Ureter (tissue), 1 donor: ENCODE measurements at regions not wholly inside any gene's neighbourhood (a gene's known extent, or its start where the extent isn't known, plus 50 kb on each side); places are given as distances from the start of the nearest gene placed in this dataset.

Experiments used
- DNase-seq: peaks from one replicate; pipeline ENCODE4 v3.0.0-alpha.2; 2020; ENCODE audit warnings: low spot score
- donor health status: DM: yes; HTN: yes; CAD: no.

- DNase-seq: no peak
Measured at GRCh38 chr7:16320099-16320660, 101.2 kb downstream of the CRPPA start.

GRCh38 chr7:16318989-16319915 is 102.1 kb downstream of the CRPPA start:
- DNase-seq: no peak

GRCh38 chr7:16318463-16318862 is 102.9 kb downstream of the CRPPA start:
- DNase-seq: no peak

DNA sequence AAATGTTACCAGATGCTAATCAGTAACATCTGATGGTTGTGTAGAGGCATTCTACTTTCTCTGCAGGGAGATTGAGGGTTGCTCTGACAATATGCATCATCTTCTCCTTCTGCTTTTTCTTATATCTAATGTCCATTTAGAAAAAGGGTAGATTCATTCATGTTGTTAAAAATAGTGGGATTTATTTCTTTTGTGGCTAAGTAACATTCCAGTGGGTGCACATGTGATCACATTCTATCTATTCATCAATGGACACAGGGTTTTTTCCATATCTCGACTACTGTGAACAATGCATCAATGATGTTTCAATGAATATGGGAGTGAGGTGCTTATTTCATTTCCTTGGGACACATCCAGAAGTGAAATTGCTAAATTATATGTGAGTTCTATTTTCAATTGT is 103.9 kb downstream of the CRPPA start:
- no peak for DNase-seq

DNA sequence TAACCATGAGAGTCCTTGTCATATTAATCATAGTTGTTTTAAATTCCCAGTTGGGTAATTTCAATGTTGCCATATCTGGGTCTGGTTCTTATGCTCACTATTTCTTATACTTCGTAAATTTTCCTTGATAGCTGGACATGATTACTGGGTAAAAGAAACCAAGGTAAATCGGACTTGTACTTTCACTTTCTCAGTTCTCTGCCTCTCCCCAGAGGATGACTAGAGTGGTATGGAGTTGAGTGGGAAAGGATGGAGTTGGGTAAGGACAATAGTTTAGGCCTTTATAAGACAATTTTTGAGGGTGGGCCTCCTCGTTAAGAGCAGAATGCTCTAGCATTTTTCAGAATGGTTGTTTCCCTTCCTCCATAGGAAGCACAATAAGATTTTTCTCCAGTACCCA is 106.1 kb downstream of the CRPPA start:
- no peak for DNase-seq

- DNase-seq: no peak
Measured at GRCh38 chr7:16309129-16309528, 112.2 kb downstream of the CRPPA start.

DNA sequence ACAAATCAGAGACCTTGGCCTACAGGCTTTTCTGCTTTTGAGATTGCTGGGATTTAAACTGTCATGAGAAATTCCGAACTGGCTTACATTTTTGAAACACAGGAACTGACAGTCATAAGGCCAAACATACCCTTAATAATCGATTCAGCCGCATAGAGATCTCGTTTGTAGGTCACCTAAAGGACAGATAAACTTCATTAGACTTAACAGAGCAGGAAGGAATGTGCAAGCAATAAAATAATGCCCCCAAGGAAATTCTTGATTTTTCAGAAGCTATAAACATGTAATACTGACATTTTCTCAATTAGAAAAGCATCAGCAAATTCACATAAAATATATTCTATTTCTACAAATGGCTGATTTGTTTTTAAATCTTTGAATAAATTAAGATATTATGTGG is 120.0 kb downstream of the CRPPA start:
- DNase-seq: no peak

- no peak for DNase-seq
Measured at GRCh38 chr7:16300361-16300895, 120.9 kb downstream of the CRPPA start.

GRCh38 chr7:16299853-16300252 is 121.5 kb downstream of the CRPPA start:
- DNase-seq: no peak

DNA sequence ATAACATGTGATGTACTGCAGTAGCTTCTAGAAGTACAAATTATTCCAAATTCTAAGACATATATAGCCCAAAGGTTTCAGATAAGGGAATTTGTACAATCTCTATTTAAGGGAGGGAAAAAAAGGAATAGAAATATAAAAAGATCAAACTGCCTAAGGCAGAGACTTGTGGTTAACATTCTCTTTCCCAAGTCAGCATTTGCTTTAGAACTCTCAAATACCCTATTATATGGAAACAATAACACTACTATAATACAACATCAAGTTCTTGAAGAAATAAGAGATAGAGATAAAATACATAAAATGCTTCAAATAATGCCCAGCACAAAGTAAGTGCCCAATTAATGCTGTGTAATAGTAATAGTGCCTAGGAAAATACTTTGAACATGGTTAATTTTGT is 123.1 kb downstream of the CRPPA start:
- DNase-seq: no peak

GRCh38 chr7:16295558-16295957 is 125.8 kb downstream of the CRPPA start:
- no peak for DNase-seq

GRCh38 chr7:16293669-16294425 is 127.5 kb downstream of the CRPPA start:
- DNase-seq: no peak

- no peak for DNase-seq
Measured at GRCh38 chr7:16284581-16284980, 136.8 kb downstream of the CRPPA start.

GRCh38 chr7:16278167-16278787 is 143.1 kb downstream of the CRPPA start:
- no peak for DNase-seq

DNA sequence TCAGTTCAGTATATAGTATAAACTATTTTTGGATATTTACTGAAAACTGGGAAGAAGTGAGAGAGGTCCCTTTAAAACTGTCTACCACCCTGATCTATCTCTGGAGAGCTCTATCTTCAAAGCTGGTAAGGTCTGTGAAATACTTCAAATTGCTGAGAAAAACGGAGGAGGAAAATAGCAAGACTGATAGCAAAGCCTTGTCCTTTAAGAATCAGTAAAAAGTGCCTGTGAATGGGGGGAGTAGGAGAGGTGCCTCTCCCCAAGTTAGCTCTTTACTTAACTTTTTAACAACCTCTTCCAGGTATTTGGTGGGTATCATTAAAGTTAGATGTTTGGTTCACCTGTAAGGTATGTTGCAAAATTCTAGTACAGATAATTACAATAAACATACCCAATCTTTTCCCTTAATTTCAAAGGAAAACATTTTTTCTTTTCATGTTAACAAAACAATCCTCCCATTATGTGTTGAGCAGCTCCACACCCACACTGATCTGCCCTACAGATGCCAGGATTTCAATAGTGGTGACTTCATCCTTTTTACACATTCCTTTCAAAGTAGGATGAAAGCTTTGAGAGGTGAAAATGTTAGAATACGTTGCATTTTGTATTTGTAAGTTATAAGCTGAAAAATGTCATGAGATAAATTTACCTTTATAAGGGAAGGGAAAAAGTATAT is 149.2 kb downstream of the CRPPA start:
- DNase-seq: no peak

- DNase-seq: no peak
Measured at GRCh38 chr7:16271355-16271915, 149.9 kb downstream of the CRPPA start.

- DNase-seq: no peak
Measured at GRCh38 chr7:16270844-16271243, 150.5 kb downstream of the CRPPA start.

DNA sequence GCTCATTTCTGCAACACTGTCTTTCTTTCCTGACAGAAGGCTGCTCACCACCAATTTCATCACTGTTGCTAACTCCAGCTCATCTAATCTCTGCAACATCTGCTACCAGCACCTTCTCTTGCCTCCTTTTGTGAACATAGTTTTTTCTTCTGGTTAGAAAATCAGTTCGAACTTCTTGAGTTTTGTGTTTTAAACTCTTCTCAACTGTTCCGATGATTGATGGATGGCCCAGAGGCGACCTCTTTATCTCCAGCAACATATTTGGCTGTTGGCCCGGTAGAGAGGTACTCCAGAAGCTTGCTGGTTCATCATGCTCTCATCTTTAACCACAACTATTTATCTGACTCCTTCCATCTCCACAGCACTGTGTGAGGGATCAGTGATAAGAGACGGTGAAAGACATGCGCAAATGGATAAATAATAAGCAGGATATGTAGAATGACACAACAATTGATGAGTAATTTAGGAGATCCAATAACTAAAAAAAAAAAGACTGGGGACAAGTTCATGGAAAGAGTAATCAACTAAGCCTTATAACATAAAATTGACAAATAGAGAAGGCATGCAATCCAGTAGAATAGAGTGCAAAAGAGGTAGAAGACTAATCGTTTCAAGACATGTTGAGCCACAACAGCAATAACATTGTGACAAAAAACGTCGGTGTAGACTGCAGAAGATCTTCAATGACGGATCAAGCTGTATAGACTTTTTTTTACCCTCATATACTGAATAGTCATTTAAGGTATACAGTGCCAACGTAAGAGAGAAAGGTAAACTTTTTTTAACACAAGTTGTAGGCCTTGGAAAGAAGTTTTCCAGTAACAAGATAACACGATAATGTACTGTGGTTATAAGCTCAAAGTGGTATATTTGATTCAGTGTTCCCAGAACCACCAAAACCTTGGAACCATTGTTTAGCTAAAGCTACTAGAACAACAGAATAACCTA is 152.2 kb downstream of the CRPPA start:
- no peak for DNase-seq

GRCh38 chr7:16267953-16268820 is 153.2 kb downstream of the CRPPA start:
- no peak for DNase-seq
